ENCODE measurements at regions not wholly inside any gene's neighbourhood (a gene's known extent, or its start where the extent isn't known, plus 50 kb on each side); places are given as distances from the start of the nearest gene placed in this dataset.

DNA sequence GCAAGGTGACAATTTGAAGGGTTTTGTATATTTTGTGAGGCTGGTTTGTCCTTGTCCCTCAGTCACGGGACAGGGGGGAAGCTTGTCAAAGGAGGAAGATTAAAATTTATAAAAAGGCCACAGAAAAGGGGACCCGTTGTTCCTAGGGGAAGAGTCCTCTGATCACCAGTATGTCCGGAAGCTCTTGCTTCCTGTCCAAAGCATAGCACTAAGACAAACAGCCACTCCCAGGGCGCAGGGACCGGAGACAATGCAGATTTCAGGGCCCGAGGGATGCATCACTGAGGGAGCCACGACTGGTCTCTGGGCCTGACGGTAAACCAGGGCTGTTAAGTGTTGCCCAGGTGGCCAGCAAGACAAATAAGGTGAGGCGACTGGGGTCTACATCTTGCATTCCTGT is 95.2 kb downstream of the MAF start (continued):
- TF ChIP-seq, protein P1, sequence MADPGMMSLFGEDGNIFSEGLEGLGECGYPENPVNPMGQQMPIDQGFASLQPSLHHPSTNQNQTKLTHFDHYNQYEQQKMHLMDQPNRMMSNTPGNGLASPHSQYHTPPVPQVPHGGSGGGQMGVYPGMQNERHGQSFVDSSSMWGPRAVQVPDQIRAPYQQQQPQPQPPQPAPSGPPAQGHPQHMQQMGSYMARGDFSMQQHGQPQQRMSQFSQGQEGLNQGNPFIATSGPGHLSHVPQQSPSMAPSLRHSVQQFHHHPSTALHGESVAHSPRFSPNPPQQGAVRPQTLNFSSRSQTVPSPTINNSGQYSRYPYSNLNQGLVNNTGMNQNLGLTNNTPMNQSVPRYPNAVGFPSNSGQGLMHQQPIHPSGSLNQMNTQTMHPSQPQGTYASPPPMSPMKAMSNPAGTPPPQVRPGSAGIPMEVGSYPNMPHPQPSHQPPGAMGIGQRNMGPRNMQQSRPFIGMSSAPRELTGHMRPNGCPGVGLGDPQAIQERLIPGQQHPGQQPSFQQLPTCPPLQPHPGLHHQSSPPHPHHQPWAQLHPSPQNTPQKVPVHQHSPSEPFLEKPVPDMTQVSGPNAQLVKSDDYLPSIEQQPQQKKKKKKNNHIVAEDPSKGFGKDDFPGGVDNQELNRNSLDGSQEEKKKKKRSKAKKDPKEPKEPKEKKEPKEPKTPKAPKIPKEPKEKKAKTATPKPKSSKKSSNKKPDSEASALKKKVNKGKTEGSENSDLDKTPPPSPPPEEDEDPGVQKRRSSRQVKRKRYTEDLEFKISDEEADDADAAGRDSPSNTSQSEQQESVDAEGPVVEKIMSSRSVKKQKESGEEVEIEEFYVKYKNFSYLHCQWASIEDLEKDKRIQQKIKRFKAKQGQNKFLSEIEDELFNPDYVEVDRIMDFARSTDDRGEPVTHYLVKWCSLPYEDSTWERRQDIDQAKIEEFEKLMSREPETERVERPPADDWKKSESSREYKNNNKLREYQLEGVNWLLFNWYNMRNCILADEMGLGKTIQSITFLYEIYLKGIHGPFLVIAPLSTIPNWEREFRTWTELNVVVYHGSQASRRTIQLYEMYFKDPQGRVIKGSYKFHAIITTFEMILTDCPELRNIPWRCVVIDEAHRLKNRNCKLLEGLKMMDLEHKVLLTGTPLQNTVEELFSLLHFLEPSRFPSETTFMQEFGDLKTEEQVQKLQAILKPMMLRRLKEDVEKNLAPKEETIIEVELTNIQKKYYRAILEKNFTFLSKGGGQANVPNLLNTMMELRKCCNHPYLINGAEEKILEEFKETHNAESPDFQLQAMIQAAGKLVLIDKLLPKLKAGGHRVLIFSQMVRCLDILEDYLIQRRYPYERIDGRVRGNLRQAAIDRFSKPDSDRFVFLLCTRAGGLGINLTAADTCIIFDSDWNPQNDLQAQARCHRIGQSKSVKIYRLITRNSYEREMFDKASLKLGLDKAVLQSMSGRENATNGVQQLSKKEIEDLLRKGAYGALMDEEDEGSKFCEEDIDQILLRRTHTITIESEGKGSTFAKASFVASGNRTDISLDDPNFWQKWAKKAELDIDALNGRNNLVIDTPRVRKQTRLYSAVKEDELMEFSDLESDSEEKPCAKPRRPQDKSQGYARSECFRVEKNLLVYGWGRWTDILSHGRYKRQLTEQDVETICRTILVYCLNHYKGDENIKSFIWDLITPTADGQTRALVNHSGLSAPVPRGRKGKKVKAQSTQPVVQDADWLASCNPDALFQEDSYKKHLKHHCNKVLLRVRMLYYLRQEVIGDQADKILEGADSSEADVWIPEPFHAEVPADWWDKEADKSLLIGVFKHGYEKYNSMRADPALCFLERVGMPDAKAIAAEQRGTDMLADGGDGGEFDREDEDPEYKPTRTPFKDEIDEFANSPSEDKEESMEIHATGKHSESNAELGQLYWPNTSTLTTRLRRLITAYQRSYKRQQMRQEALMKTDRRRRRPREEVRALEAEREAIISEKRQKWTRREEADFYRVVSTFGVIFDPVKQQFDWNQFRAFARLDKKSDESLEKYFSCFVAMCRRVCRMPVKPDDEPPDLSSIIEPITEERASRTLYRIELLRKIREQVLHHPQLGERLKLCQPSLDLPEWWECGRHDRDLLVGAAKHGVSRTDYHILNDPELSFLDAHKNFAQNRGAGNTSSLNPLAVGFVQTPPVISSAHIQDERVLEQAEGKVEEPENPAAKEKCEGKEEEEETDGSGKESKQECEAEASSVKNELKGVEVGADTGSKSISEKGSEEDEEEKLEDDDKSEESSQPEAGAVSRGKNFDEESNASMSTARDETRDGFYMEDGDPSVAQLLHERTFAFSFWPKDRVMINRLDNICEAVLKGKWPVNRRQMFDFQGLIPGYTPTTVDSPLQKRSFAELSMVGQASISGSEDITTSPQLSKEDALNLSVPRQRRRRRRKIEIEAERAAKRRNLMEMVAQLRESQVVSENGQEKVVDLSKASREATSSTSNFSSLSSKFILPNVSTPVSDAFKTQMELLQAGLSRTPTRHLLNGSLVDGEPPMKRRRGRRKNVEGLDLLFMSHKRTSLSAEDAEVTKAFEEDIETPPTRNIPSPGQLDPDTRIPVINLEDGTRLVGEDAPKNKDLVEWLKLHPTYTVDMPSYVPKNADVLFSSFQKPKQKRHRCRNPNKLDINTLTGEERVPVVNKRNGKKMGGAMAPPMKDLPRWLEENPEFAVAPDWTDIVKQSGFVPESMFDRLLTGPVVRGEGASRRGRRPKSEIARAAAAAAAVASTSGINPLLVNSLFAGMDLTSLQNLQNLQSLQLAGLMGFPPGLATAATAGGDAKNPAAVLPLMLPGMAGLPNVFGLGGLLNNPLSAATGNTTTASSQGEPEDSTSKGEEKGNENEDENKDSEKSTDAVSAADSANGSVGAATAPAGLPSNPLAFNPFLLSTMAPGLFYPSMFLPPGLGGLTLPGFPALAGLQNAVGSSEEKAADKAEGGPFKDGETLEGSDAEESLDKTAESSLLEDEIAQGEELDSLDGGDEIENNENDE (IDR thresholded peaks at IDR 0.05; ENCODE audit: insufficient replicate concordance, low read length): no peak
- TF ChIP-seq BRCA1 (IDR thresholded peaks at IDR 0.05; ENCODE audit: low read depth, low read length): no peak
- TF ChIP-seq KDM4A (IDR thresholded peaks at IDR 0.05; ENCODE audit: low read depth, low read length, severe bottlenecking): no peak
- no peak for TF ChIP-seq SP2 (IDR thresholded peaks at IDR 0.05; ENCODE audit: low read length)
- no peak for TF ChIP-seq POU5F1 (IDR thresholded peaks at IDR 0.05; ENCODE audit: low read depth, low read length)
- no peak for TF ChIP-seq KDM1A (IDR thresholded peaks at IDR 0.05; ENCODE audit: borderline replicate concordance, low read length)

Measured in H1 (cell line).